OCI-LY1 (cell line): ENCODE measurements at regions not wholly inside any gene's neighbourhood (a gene's known extent, or its start where the extent isn't known, plus 50 kb on each side); places are given as distances from the start of the nearest gene placed in this dataset.

Experiments used
- H2AFZ ChIP-seq: fragments of 200-600 bp; sonication (generic), shearing (Covaris generic); 2 replicates; pipeline ENCODE4 v1.6.0; 2014; ENCODE audit warnings: antibody characterized with exemption, mild to moderate bottlenecking, low read length
- H3F3A ChIP-seq: fragments of 200-600 bp; sonication (generic), shearing (Covaris generic); 2 replicates; pipeline ENCODE4 v1.6.0; 2014; ENCODE audit warnings: mild to moderate bottlenecking, antibody characterized with exemption, low read length, moderate library complexity; ENCODE audit not compliant: insufficient read depth
- H3K27ac ChIP-seq: fragments of 200-600 bp; sonication (generic); 2 replicates; pipeline ENCODE4 v1.5.1; 2014; ENCODE audit warnings: low read length, mixed run types, mild to moderate bottlenecking, low read depth; ENCODE audit not compliant: poor library complexity, severe bottlenecking
- H3K27me3 ChIP-seq: fragments of 200-600 bp; sonication (generic); 2 replicates; pipeline ENCODE4 v1.6.0; 2014; ENCODE audit warnings: antibody characterized with exemption, mild to moderate bottlenecking, low read length, moderate library complexity; ENCODE audit not compliant: insufficient read depth
- H3K36me3 ChIP-seq: fragments of 200-600 bp; sonication (generic); 2 replicates; pipeline ENCODE4 v1.6.1; 2014; ENCODE audit warnings: mild to moderate bottlenecking, antibody characterized with exemption, low read length, moderate library complexity, mixed read lengths; ENCODE audit not compliant: insufficient read depth
- H3K4me1 ChIP-seq: fragments of 200-600 bp; sonication (generic); 2 replicates; pipeline ENCODE4 v1.5.1; 2014; ENCODE audit warnings: mild to moderate bottlenecking, low read length, moderate library complexity; ENCODE audit not compliant: insufficient read depth, severe bottlenecking
- H3K4me2 ChIP-seq: fragments of 200-600 bp; sonication (generic), shearing (Covaris generic); 2 replicates; pipeline ENCODE4 v1.6.1; 2014; ENCODE audit warnings: low read length
- H3K4me3 ChIP-seq: fragments of 200-600 bp; sonication (generic); 2 replicates; pipeline ENCODE4 v1.5.1; 2014; ENCODE audit warnings: low read length, low read depth, mild to moderate bottlenecking, mixed read lengths; ENCODE audit not compliant: poor library complexity, severe bottlenecking
- H3K79me2 ChIP-seq: fragments of 200-600 bp; shearing (Covaris generic); 2 replicates; pipeline ENCODE4 v1.6.1; 2016; ENCODE audit warnings: mixed run types, low read length, mixed read lengths; ENCODE audit not compliant: insufficient read depth
- H3K9ac ChIP-seq: fragments of 200-600 bp; sonication (generic), shearing (Covaris generic); 2 replicates; pipeline ENCODE4 v1.6.1; 2014; ENCODE audit warnings: mild to moderate bottlenecking, low read length, mixed read lengths
- H3K9me2 ChIP-seq: fragments of 200-600 bp; sonication (generic), shearing (Covaris generic); 2 replicates; pipeline ENCODE4 v1.6.1; 2014; ENCODE audit warnings: low read depth, mild to moderate bottlenecking, low read length, mixed read lengths
- H3K9me3 ChIP-seq: fragments of 200-600 bp; shearing (Covaris generic); 2 replicates; pipeline ENCODE4 v1.6.1; 2014; ENCODE audit warnings: low read length, mixed read lengths
- H4K20me1 ChIP-seq: fragments of 200-600 bp; sonication (generic), shearing (Covaris generic); 2 replicates; pipeline ENCODE4 v1.6.0; 2016; ENCODE audit warnings: mild to moderate bottlenecking, low read length; ENCODE audit not compliant: insufficient read depth
- CTCF ChIP-seq: fragments of 200-600 bp; sonication (generic), shearing (Covaris generic); IDR thresholded peaks from 2 replicates; pipeline ENCODE4 v1.5.1; 2017; ENCODE audit warnings: mild to moderate bottlenecking, antibody characterized with exemption, low read length, moderate library complexity, mixed read lengths
- EZH2 ChIP-seq: fragments of 200-600 bp; sonication (generic), shearing (Covaris generic); IDR thresholded peaks from 2 replicates; pipeline ENCODE4 v1.8.0; 2017; ENCODE audit warnings: borderline replicate concordance, mixed run types, mild to moderate bottlenecking, antibody characterized with exemption, low read length, moderate library complexity, mixed read lengths

- Histone ChIP-seq H3F3A (no peaks in the 10 kb centered on the region), H3K27me3 (no peaks in the 10 kb centered on the region), H3K36me3 (no peaks in the 10 kb centered on the region), H2AFZ (no peak overlapping the region), H3K4me3 (no peak overlapping the region), H3K4me1 (no peaks in the 10 kb centered on the region), H4K20me1 (no peaks in the 10 kb centered on the region), H3K9ac (no peak overlapping the region), H3K9me2 (no peaks in the 10 kb centered on the region), H3K9me3 (no peaks in the 10 kb centered on the region), H3K27ac (no peak overlapping the region), H3K4me2 (no peak overlapping the region), H3K79me2 (no peaks in the 10 kb centered on the region)
- TF ChIP-seq CTCF (no peak), EZH2 (no peak)
Measured at GRCh38 chr3:109926376-109926775, 589.0 kb upstream of the DPPA4 start.

- Histone ChIP-seq H3K27ac (no peak overlapping the region), H4K20me1 (no peaks in the 10 kb centered on the region), H3K4me3 (no peak overlapping the region), H3K27me3 (no peaks in the 10 kb centered on the region), H3K9me2 (no peaks in the 10 kb centered on the region), H3K9me3 (no peaks in the 10 kb centered on the region), H2AFZ (no peak overlapping the region), H3K9ac (no peak overlapping the region), H3K36me3 (no peaks in the 10 kb centered on the region), H3K79me2 (no peaks in the 10 kb centered on the region), H3F3A (no peaks in the 10 kb centered on the region), H3K4me1 (no peaks in the 10 kb centered on the region), H3K4me2 (no peak overlapping the region)
- no peak for TF ChIP-seq CTCF
- no peak for TF ChIP-seq EZH2
Measured at GRCh38 chr3:109927161-109927560, 589.8 kb upstream of the DPPA4 start.

GRCh38 chr3:109927726-109928125 is 590.4 kb upstream of the DPPA4 start:
- H3K9me3 ChIP-seq, result no peaks in the 10 kb centered on the region
- no peaks in the 10 kb centered on the region for H3K36me3 ChIP-seq
- no peaks in the 10 kb centered on the region for H4K20me1 ChIP-seq
- no peaks in the 10 kb centered on the region for H3K4me1 ChIP-seq
- no peak overlapping the region for H3K27ac ChIP-seq
- H3K4me2 ChIP-seq, result no peak overlapping the region
- H3F3A ChIP-seq, result no peaks in the 10 kb centered on the region
- H3K9me2 ChIP-seq, result no peaks in the 10 kb centered on the region
- no peak overlapping the region for H3K9ac ChIP-seq
- no peak overlapping the region for H3K4me3 ChIP-seq
- TF ChIP-seq CTCF, result no peak
- no peak for TF ChIP-seq EZH2
- H3K79me2 ChIP-seq, result no peaks in the 10 kb centered on the region
- H3K27me3 ChIP-seq, result no peaks in the 10 kb centered on the region
- no peak overlapping the region for H2AFZ ChIP-seq
